GM13977 (cell line): ENCODE measurements at regions not wholly inside any gene's neighbourhood (a gene's known extent, or its start where the extent isn't known, plus 50 kb on each side); places are given as distances from the start of the nearest gene placed in this dataset.

Experiments
- DNase-seq: peaks from one replicate; pipeline ENCODE4 v3.0.0; 2012; ENCODE audit warnings: low spot score
- in situ Hi-C: fragments of 300-500 bp; cut with MboI; formaldehyde crosslinking; loops from one replicate; pipeline ENCODE4 v1.12.0; 2022; ENCODE audit warnings: low sequenced_read_pairs, low pct_unique_long_range_greater_than_20kb, mixed read lengths, inconsistent platforms; ENCODE audit not compliant: unreplicated experiment
- TF ChIP-seq, protein P1 (sequence below): IDR thresholded peaks from 2 replicates; pipeline ENCODE4 v1.5.1; 2012; ENCODE audit warnings: mild to moderate bottlenecking, control low read depth; ENCODE audit not compliant: insufficient read depth; ENCODE audit errors: extremely low read depth, missing control alignments

DNA sequence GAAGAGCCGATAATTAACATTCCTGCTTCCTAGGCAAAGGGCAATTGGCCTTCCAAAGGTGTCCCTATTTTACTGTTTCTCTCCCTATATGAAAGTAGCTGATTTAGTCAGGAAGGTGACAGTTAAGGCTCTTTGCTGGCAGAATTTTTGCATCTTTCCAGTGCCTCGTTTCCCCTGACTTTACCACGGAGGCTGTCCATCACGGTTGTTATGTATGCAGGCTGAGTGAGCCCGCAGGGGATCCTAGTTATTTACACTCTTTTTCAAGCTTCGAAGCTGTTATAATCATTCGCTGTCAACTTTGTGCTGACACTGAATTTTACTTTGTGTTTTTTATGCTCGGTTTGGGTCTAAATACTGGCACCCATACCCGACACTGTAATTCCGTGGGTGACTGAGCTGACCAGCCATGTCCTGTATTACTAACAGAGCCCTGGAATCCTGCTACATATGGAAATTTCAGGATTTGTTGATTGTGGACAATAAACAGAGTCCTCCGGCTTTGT lies 713.8 kb upstream of the FANCL start:
- TF ChIP-seq, protein P1, sequence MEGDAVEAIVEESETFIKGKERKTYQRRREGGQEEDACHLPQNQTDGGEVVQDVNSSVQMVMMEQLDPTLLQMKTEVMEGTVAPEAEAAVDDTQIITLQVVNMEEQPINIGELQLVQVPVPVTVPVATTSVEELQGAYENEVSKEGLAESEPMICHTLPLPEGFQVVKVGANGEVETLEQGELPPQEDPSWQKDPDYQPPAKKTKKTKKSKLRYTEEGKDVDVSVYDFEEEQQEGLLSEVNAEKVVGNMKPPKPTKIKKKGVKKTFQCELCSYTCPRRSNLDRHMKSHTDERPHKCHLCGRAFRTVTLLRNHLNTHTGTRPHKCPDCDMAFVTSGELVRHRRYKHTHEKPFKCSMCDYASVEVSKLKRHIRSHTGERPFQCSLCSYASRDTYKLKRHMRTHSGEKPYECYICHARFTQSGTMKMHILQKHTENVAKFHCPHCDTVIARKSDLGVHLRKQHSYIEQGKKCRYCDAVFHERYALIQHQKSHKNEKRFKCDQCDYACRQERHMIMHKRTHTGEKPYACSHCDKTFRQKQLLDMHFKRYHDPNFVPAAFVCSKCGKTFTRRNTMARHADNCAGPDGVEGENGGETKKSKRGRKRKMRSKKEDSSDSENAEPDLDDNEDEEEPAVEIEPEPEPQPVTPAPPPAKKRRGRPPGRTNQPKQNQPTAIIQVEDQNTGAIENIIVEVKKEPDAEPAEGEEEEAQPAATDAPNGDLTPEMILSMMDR = no peak
- no peak for DNase-seq
- in situ Hi-C loops = no loop called here

DNA sequence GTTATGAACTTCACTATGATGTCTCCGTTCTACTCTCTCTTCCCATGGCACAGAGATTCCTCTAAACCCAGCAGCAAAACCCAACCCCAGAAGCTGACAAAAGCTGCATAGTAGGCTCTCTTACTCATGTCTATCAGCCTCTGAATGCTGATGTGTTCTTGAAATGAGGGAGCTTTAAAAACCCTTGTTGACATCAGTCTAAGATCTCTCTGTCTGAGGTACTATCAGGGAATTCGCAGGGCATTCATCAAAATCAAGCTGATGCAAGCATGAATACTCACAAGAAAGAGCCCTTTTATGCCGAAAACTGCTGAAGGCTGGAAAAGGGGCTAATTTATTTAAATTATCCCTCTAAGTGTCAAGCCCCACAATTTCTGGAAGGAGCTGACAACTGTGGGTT lies 710.6 kb upstream of the FANCL start:
- in situ Hi-C loops = no loop called here

DNA sequence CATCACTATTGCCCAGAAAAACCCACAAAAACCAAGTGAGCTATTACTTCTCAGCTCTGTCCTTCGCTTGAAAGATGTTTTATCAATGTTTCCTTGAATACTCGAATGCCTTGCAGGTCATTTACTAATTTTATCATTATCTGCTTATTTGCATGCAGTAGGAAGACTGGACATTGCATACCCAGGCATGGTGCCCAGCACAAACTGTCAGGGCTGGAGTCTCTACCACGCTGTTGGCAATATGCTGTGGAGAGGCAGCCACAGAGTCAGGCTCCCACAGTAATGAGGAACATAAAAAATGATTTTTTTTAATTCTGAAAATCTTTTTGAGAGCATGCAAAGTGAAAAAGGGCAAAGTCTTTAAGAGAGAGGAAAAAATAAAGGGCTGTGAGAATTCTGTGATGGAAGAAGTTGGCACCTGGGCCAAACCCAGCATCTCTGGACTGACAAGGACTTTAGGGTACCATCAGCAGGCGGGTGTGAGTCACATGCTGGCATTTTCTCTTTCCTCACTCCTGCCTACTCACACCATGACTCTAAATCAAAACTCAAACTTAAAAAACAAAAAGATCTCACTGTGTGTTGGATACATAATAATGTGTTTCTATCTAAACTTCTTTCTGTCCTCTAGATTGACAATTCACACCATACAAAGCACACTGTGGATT lies 709.8 kb upstream of the FANCL start:
- in situ Hi-C loops = no loop called here
- TF ChIP-seq, protein P1 = no peak
- no peak for DNase-seq

More for the DNA sequence above, 710.6 kb upstream of the FANCL start:
- TF ChIP-seq, protein P1 = no peak
- DNase-seq = no peak

DNA sequence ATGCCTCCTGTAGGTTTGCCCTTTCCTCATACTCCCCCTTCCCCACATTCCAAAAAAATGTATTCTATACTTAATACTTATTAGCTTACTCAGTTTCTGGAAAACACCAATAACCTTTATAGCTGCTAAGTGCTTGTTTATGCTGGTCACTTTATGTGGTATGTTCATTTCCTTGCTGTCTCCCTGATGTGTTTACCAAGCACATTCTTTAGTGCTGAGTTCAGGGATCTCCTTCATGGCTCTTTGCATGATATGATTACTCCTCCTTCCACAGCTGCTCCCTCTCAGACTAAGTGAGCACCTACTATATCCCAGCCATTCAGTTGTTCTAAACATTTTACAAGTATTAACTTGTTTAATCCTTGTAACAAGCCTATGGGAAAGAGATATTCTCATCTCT lies 698.3 kb upstream of the FANCL start:
- TF ChIP-seq, protein P1 = no peak
- in situ Hi-C loops = no loop called here
- no peak for DNase-seq

DNA sequence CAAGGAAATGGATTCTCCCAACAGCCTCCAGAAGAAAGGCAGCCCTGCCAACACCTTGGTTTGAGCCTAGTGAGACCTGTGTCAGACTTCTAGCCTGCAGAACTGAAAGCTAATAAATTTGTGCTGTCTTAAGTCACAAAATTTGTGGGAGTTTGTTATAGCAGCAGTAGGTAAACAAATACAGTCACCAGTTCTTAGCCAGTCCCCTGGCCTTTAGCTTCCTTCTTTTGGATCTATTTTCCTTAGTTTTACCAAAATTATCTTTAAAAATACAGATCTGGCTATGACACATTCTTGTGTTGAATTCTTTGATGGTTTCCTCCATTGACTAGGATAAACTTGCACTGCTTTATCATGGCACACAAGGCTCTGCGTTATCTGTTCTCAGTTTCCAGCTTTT lies 697.9 kb upstream of the FANCL start:
- no peak for DNase-seq
- in situ Hi-C loops = no loop called here
- TF ChIP-seq, protein P1 = no peak

DNA sequence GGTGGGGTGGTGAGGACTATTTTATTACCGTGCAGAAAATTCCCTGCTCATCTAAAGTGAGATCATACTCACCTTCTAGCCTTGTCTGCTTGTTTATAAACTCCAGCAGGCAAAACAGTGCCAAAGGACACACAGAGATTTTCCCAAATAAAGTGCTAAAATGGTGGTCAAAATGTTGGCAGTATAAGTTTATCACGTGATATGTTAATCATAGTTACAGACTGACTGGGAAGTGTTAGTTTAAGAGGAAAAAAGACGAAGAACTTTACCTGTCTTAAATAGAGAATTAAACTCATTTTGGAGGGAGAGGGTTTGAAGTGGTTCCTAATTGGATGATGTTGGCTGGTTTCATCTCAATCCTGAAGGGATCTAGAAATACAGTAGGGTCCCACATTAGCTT lies 691.7 kb upstream of the FANCL start:
- TF ChIP-seq, protein P1 = no peak
- DNase-seq = no peak
- in situ Hi-C loops = no loop called here

DNA sequence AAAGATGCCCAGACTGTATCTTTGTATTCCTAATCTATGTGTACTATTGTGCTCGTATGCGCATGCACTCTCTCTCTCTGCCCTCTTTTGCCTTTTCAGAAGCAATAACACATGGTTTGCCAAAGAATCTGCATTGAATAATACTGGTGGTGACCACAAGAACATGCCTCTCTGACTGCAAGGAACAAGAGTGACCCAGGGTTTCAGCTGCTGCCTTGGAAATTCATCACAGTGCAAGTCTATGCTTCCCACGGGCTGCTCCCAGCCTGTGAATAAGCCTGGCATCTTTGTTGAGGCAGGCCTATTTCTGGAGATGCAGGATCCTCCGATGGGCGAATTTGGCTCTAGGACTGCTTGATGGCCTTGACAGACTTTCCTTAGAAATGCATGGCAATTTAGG lies 689.4 kb upstream of the FANCL start:
- no peak for DNase-seq
- in situ Hi-C loops = no loop called here
- TF ChIP-seq, protein P1 = no peak
